ENCODE measurements at regions not wholly inside any gene's neighbourhood (a gene's known extent, or its start where the extent isn't known, plus 50 kb on each side); places are given as distances from the start of the nearest gene placed in this dataset.

- TF ChIP-seq CTCF (IDR thresholded peaks at IDR 0.05) (no peak), POLR2A (IDR thresholded peaks at IDR 0.05) (no peak)
Observed at GRCh38 chr2:204280262-204280668, 265.0 kb upstream of the PARD3B start.
